22Rv1 (cell line): ENCODE measurements at regions not wholly inside any gene's neighbourhood (a gene's known extent, or its start where the extent isn't known, plus 50 kb on each side); places are given as distances from the start of the nearest gene placed in this dataset.

Experiments used
- H3K27ac ChIP-seq: fragments of 450-650 bp; 2 replicates; pipeline ENCODE4 v1.5.1; 2017
- CTCF ChIP-seq: fragments of 450-650 bp; IDR thresholded peaks from 2 replicates; pipeline ENCODE4 v1.5.1; 2017; ENCODE audit warnings: mild to moderate bottlenecking
- ZFX ChIP-seq: fragments of 450-650 bp; IDR thresholded peaks from 2 replicates; pipeline ENCODE4 v1.6.1; 2017; ENCODE audit warnings: antibody characterized with exemption, borderline replicate concordance

- no peak overlapping the region for H3K27ac ChIP-seq
- TF ChIP-seq ZFX, result no peak
- no peak for TF ChIP-seq CTCF
Measured at GRCh38 chr10:64506963-64507362, 985.8 kb downstream of the REEP3 start.

- TF ChIP-seq ZFX, result no peak
- TF ChIP-seq CTCF, result no peak
- H3K27ac ChIP-seq, result no peak overlapping the region
Measured at GRCh38 chr10:64507651-64508028, 986.4 kb downstream of the REEP3 start.

GRCh38 chr10:64508029-64508661 lies 986.9 kb downstream of the REEP3 start:
- no peak for TF ChIP-seq ZFX
- TF ChIP-seq CTCF, result no peak
- H3K27ac ChIP-seq, result no peak overlapping the region

GRCh38 chr10:64515970-64516699 lies 994.9 kb downstream of the REEP3 start:
- TF ChIP-seq ZFX (no peak), CTCF (no peak)
- H3K27ac ChIP-seq, result no peak overlapping the region

- TF ChIP-seq CTCF (no peak), ZFX (no peak)
- H3K27ac ChIP-seq, result no peak overlapping the region
Measured at GRCh38 chr10:64518456-64518855, 997.3 kb downstream of the REEP3 start.

GRCh38 chr10:64519427-64519826 lies 998.2 kb downstream of the REEP3 start:
- TF ChIP-seq CTCF (no peak), ZFX (no peak)
- H3K27ac ChIP-seq, result no peak overlapping the region

- TF ChIP-seq CTCF, result no peak
- TF ChIP-seq ZFX, result no peak
Measured at GRCh38 chr10:64519831-64520230, 998.6 kb downstream of the REEP3 start.

More at GRCh38 chr10:64519831-64520230, 998.6 kb downstream of the REEP3 start:
- H3K27ac ChIP-seq, result no peak overlapping the region
